ENCODE measurements at regions not wholly inside any gene's neighbourhood (a gene's known extent, or its start where the extent isn't known, plus 50 kb on each side); places are given as distances from the start of the nearest gene placed in this dataset.

- TF ChIP-seq, protein P1, sequence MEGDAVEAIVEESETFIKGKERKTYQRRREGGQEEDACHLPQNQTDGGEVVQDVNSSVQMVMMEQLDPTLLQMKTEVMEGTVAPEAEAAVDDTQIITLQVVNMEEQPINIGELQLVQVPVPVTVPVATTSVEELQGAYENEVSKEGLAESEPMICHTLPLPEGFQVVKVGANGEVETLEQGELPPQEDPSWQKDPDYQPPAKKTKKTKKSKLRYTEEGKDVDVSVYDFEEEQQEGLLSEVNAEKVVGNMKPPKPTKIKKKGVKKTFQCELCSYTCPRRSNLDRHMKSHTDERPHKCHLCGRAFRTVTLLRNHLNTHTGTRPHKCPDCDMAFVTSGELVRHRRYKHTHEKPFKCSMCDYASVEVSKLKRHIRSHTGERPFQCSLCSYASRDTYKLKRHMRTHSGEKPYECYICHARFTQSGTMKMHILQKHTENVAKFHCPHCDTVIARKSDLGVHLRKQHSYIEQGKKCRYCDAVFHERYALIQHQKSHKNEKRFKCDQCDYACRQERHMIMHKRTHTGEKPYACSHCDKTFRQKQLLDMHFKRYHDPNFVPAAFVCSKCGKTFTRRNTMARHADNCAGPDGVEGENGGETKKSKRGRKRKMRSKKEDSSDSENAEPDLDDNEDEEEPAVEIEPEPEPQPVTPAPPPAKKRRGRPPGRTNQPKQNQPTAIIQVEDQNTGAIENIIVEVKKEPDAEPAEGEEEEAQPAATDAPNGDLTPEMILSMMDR (IDR thresholded peaks at IDR 0.05; ENCODE audit: low read depth, low read length, missing input control), result no peak
- TF ChIP-seq YY1 (IDR thresholded peaks at IDR 0.05) (no peak), TAF1 (conservative IDR thresholded peaks at IDR 0.05) (no peak), REST (IDR thresholded peaks at IDR 0.05) (no peak), JUND (IDR thresholded peaks at IDR 0.05) (no peak), SP1 (IDR thresholded peaks at IDR 0.05) (no peak)
Observed at GRCh38 chr2:78293768-78294167, 731.7 kb upstream of the REG3G start.
